ENCODE measurements at regions not wholly inside any gene's neighbourhood (a gene's known extent, or its start where the extent isn't known, plus 50 kb on each side); places are given as distances from the start of the nearest gene placed in this dataset.
A peak's percentile ranks its signal among the peaks of the same experiment; 100 is the strongest.

- POLR2A ChIA-PET, result interaction anchor here (2.6 kb wide), 1 partner anchor 10 kb away, joined by 12 read pairs; no protein-coding TSS in a partner anchor
- H3K79me2 ChIP-seq (ENCODE audit: control insufficient read depth, insufficient read depth, low read length), result no peaks in the 10 kb centered on the region
- no peak overlapping the region; a peak in 1 of 4 replicates for H3K9ac ChIP-seq (ENCODE audit: insufficient read depth in 1 of 2, low read depth in 2 of 2, low read length in 2 of 2)
- 58% methylated on average over 7 of the region's 7 CpGs for WGBS (ENCODE audit: insufficient coverage, low coverage, missing lambda C conversion rate)
- TF ChIP-seq ZBTB8A (IDR thresholded peaks at IDR 0.05; ENCODE audit: partially characterized antibody) (no peak), E2F3 (CRISPR knock-in tag; IDR thresholded peaks at IDR 0.05) (no peak), ZKSCAN1 (IDR thresholded peaks at IDR 0.05; ENCODE audit: low read depth, low read length) (peak; percentile 77), UBTF (IDR thresholded peaks at IDR 0.05; ENCODE audit: borderline replicate concordance in 1 of 2, low read depth in 2 of 2, low read length in 2 of 2) (no peak)
- CTCF ChIA-PET (ENCODE audit: low intra/inter-chr PET ratio), result no interaction called here
- H2AFZ ChIP-seq (ENCODE audit: low read depth, low read length), result no peak overlapping the region
- in situ Hi-C loops (cut with MboI) (no loop called here), intact Hi-C loops (cut with micrococcal nuclease) (no loop called here)
- DNase-seq (ENCODE audit: extremely low read depth in 1 of 4, low spot score in 3 of 4) (no peak), ATAC-seq (no peak), FAIRE-seq (no peak)
- no peaks in the 10 kb centered on the region for H3K9me3 ChIP-seq (replicated peaks; ENCODE audit: control insufficient read depth, insufficient read depth, low read depth, low read length)
- peaks cover 8 to 12% of the 10 kb centered on the region in 2 experiments for H3K4me1 ChIP-seq (replicated peaks in 1 of 2; ENCODE audit: control insufficient read depth in 2 of 2, insufficient read depth in 2 of 2, low read length in 2 of 2)
- BruUV-seq (replicated peaks), result no TSS peak
- peaks cover 2% of the 10 kb centered on the region for H3K9me1 ChIP-seq (ENCODE audit: control insufficient read depth, insufficient read depth, low read length)
- H3K4me3 ChIP-seq, result no peak overlapping the region
- H4K20me1 ChIP-seq (replicated peaks; ENCODE audit: control insufficient read depth, insufficient read depth, low read length), result no peaks in the 10 kb centered on the region
- no peak overlapping the region for H3K27ac ChIP-seq (ENCODE audit: extremely low read depth, low read depth, low read length)
- H3K27me3 ChIP-seq (ENCODE audit: control insufficient read depth in 2 of 2, insufficient read depth in 2 of 2, low read length in 2 of 2), result no peaks in the 10 kb centered on the region
- H3K4me2 ChIP-seq (ENCODE audit: insufficient read depth, low read length), result no peak overlapping the region
- H3K36me3 ChIP-seq (ENCODE audit: control insufficient read depth, insufficient read depth, low read length), result no peaks in the 10 kb centered on the region
Measured at GRCh38 chr20:50412499-50412898, 97.7 kb upstream of the PTPN1 start.

Measured in K562 (cell line).